ENCODE measurements at regions not wholly inside any gene's neighbourhood (a gene's known extent, or its start where the extent isn't known, plus 50 kb on each side); places are given as distances from the start of the nearest gene placed in this dataset.

DNA sequence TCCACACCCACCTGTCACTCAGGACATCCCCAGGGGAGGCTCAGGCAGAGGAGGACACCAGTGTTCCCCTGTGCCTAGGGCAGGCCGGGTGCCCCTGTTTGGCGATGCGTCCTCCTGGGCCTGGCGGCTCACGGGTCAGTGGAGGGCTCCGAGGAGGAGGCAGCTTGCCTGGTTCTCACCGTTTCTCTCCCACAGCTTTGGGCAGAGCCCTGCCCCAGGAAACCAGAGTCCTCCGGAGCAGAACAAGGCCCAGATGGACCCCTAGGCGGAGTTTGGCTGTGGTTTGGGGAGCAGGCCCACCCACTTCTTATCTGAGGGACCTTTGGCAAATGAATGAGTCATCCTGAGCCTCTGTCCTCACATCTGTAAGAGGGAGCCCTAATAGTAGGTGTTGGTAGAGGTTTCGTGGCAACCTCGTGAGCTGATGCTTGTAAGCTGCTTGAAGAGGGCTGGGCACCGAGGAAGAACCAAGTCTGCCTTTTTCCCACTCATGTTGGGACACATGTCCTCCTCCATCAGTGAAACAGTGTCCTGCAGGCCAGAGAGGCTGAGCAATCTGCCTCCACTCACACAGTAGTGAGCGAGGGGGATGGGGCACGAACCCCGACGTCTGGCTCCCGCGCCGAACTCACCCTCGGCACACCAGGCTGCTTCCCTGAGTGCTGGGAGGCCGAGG lies 247.0 kb upstream of the CIBAR2 start:
- Mint-ChIP-seq H3K9me3 (peaks cover 0 to 7% (median 2%) of the 10 kb centered on the region in 7 donors), H3K4me1 (peaks cover 0 to 9% (median 0%) of the 10 kb centered on the region in 3 donors), H3K4me3 (no peak overlapping the region), H3K27me3 (peaks cover 8 to 20% (median 18%) of the 10 kb centered on the region in 3 donors), H3K27ac (no peak overlapping the region), H3K36me3 (peaks cover 0 to 10% of the 10 kb centered on the region in 2 donors)
- DNase-seq = no peak
- no peak for ATAC-seq (ENCODE audit: low read depth in 2 of 2)

DNA sequence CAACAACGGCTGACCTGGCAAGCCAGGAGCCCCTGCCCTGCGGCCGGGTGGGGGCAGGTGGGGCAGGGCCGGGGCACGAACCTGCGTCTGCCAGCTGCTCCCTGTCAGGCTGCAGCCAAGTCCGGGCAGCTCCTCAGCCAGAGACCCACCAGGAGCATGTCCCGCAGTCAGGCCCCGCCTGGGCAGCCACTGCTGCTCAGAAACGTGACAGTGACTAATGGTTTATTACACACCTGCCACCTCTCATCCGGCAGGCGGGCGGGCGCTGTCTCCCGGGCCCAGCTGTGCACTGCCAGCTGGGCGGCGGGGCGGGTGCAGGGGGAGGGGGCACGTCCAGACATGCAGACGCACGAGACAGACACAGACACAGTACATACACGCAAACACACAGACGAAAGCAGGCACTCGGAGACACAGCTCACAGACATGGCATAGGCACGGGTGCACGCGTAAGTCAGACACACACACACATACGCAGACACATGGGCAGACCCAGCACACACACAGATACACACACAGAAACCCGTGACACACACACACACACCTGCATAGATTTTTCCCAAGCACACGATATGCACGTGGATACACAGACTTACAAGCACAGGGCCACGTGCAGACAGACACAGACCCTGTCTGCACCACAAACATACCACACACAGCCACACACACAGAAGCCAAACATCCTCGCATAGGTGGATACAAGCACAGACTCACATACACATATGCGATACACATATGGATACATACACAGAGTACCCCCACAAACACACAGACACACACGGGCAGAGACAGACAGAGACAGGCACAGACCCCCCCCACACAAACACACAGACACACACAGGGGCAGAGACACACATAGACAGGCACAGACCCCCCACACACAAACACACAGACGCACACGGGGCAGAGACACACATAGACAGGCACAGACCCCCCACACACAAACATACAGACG lies 248.3 kb upstream of the CIBAR2 start:
- Mint-ChIP-seq H3K36me3 (peaks cover 0 to 12% of the 10 kb centered on the region in 2 donors), H3K4me3 (no peak overlapping the region), H3K9me3 (peaks cover 0 to 7% (median 2%) of the 10 kb centered on the region in 7 donors), H3K4me1 (peaks cover 0 to 9% (median 0%) of the 10 kb centered on the region in 3 donors), H3K27ac (no peak overlapping the region), H3K27me3 (peaks cover 8 to 27% (median 18%) of the 10 kb centered on the region in 3 donors)
- DNase-seq (no peak), ATAC-seq (ENCODE audit: low read depth in 2 of 2) (peak in 1 of 2 donors; percentile 14)

DNA sequence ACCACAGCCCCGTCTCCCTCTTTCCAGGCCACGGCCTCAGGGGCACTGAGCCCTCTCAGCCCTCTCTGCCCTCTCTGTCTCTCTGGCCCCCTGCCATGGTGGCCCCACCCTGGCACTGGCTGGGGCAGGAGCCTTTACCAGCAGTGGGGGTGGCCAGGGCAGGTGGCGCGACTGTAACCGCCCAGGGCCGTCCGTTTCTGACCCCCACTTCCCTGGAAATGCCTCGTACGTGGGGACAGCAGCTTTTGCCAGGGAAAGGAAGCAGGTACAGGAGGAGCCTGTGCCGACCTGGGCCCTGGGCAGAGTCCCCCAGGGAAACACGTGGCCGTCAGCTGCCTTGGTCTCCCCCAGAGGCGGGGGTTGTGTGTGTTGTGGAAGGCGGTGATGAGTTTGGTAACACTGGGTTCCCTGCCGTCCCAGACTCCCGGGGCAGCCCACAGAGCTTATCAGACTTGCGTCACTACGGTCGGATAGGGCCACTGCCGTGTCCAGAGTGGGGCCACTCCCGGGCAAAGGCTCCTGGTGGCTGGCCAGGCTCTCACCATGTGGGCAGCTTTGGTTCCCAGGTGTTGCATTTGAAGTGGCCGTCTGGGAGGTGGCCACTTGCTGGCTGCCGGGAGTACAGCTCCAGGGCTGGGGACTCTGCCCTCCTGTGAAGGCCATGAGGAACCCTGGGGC lies 249.3 kb upstream of the CIBAR2 start:
- peaks cover 14 to 27% (median 26%) of the 10 kb centered on the region in 3 donors for H3K27me3 Mint-ChIP-seq
- ATAC-seq (ENCODE audit: low read depth in 2 of 2) = no peak
- no peak overlapping the region for H3K4me3 Mint-ChIP-seq
- no peak overlapping the region for H3K27ac Mint-ChIP-seq
- peaks cover 0 to 12% of the 10 kb centered on the region in 2 donors for H3K36me3 Mint-ChIP-seq
- peaks cover 0 to 9% (median 0%) of the 10 kb centered on the region in 3 donors for H3K4me1 Mint-ChIP-seq
- H3K9me3 Mint-ChIP-seq = peaks cover 0 to 7% (median 2%) of the 10 kb centered on the region in 7 donors
- no peak for DNase-seq

DNA sequence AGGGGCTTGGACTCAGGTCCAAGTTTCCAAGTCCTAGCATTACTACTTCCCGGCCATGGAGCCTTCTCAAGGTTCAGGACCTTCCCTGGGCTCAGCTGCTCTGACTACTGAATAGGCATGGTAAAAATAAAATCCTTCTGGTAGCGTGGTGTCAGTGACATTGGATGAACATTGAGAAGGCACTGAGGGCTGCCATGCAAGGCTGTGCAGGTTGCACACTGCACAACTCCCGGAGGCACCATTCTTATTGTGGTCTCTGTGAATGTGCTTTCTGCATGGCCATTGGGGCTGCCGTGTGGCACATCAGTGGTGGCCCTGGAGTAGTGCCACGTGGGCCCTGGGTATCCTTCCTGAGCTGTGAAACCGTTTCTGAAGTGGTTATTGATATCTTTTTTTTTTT lies 250.2 kb upstream of the CIBAR2 start:
- H3K27ac Mint-ChIP-seq = no peak overlapping the region
- DNase-seq (no peak), ATAC-seq (ENCODE audit: low read depth in 2 of 2) (no peak)
- peak overlapping the region in 1 of 8 donors; percentile 59 for H3K4me3 Mint-ChIP-seq
- H3K4me1 Mint-ChIP-seq = peaks cover 0 to 9% (median 0%) of the 10 kb centered on the region in 3 donors
- peaks cover 0 to 7% (median 2%) of the 10 kb centered on the region in 7 donors for H3K9me3 Mint-ChIP-seq
- H3K36me3 Mint-ChIP-seq = peaks cover 0 to 12% of the 10 kb centered on the region in 2 donors
- peaks cover 20 to 34% (median 30%) of the 10 kb centered on the region in 3 donors for H3K27me3 Mint-ChIP-seq

DNA sequence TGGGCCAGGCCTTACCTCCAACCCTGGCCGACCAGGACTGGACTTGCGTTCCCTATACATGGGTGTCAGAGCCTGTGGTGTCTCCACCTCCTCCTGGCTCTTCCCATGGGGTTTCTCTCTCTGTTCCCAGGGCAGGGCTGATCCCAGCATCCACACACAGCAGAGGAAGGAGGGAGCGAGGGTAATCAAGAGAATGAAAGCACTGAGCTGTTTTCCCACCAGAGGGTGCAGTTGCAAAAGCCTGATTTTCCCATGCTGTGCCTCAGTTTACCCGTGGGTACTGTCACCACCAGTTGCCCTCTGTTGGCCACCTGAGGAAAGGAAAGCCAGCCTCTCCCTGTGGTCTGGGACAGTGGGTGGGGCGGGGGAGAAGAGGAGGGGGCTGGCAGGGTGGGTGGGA lies 249.7 kb upstream of the GSE1 start:
- Mint-ChIP-seq H3K4me1 (peaks cover 0 to 9% (median 0%) of the 10 kb centered on the region in 3 donors), H3K27me3 (peaks cover 21 to 37% (median 32%) of the 10 kb centered on the region in 3 donors), H3K36me3 (peaks cover 0 to 12% of the 10 kb centered on the region in 2 donors), H3K27ac (no peak overlapping the region), H3K4me3 (no peak overlapping the region), H3K9me3 (peaks cover 0 to 7% (median 2%) of the 10 kb centered on the region in 7 donors)
- ATAC-seq (ENCODE audit: low read depth in 2 of 2) (no peak), DNase-seq (no peak)

DNA sequence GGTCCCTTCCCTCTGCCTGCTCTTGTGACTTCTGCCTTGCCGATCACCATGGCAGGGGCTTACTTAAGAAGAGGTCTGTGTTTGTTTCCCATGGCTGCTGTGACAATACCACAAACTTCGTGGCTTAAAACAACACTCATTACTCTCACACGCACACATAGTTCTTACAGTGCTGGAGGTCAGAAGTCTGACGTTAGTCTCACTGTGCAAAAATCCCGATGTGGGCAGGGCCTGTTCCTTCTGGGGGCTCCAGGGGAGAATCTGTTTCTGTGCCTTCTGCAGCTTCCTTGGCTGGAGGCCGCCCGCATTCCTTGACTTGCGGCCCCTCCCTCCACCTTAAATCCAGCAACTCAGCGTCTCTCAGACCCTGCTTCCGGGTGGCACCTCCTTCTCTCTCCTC lies 249.2 kb upstream of the GSE1 start:
- ATAC-seq (ENCODE audit: low read depth in 2 of 2) = no peak
- no peak overlapping the region for H3K4me3 Mint-ChIP-seq
- H3K9me3 Mint-ChIP-seq = peaks cover 0 to 7% (median 2%) of the 10 kb centered on the region in 7 donors
- H3K4me1 Mint-ChIP-seq = peaks cover 0 to 9% (median 0%) of the 10 kb centered on the region in 3 donors
- no peak for DNase-seq
- H3K27ac Mint-ChIP-seq = no peak overlapping the region
- H3K36me3 Mint-ChIP-seq = peaks cover 0 to 12% of the 10 kb centered on the region in 2 donors
- peaks cover 21 to 37% (median 34%) of the 10 kb centered on the region in 3 donors for H3K27me3 Mint-ChIP-seq

DNA sequence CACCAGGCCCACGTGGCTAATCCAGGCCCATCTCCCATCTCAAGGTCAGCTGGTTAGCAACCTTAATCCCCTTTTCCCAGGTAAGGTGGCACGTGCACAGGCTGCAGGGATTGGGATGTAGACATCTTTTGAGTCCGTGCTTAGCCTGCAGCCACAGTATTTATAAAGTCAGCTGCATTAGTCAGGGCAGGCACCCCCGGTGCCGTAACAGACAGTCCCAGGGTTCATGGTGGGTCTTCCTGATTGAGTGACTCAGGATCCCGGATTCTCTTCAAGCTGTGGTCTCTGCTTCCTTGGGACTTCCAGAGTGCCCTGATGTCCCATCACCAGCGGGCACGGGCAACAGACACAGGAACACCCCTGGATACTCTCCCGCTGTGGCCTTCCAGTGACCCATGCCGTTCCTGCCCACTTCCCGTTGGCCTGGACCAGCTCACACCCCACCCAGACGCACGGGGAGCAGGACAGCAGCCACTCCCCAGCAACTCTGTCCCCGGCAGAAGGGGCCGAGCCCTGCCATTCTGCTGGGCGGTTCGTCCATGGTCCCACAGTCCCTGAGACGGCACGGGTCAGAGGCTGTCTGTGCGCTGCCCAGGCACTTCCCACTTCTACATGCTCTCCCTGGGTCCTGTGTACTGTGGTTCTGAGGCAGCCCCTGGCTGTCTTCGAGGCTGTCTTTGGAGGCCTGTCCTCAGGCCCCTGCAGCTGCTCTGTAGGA lies 248.6 kb upstream of the GSE1 start:
- Mint-ChIP-seq H3K9me3 (peaks cover 0 to 7% (median 2%) of the 10 kb centered on the region in 7 donors), H3K27ac (peak overlapping the region in 1 of 6 donors; percentile 36)

DNA sequence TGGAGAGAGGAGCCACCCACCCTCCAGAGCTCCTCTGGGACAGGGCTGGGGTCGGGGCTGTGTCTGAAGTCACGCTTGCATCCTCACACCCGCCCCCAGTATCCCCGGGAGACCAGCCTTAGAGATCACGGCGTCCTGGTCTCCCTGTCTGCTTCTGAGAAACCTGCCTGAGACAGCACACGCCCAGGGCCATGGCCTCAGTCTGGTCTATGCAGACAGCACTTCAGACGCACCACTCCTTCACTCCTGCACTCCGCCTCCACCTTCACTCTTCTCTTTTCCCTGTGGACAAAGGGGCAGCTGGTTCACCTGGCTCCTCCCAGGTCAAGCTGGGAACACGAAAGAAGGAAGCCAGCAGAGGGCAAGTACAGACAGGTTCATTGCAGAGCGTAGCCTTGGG lies 248.0 kb upstream of the GSE1 start:
- ATAC-seq (ENCODE audit: low read depth in 2 of 2) (no peak), DNase-seq (no peak)
- Mint-ChIP-seq H3K4me3 (no peak overlapping the region), H3K4me1 (peaks cover 0 to 9% (median 0%) of the 10 kb centered on the region in 3 donors), H3K9me3 (peaks cover 0 to 7% (median 2%) of the 10 kb centered on the region in 7 donors), H3K36me3 (peaks cover 0 to 12% of the 10 kb centered on the region in 2 donors), H3K27me3 (peaks cover 21 to 45% (median 39%) of the 10 kb centered on the region in 3 donors), H3K27ac (peak overlapping the region in 1 of 6 donors; percentile 72)

More for the DNA sequence above, 248.6 kb upstream of the GSE1 start:
- peaks cover 21 to 43% (median 39%) of the 10 kb centered on the region in 3 donors for H3K27me3 Mint-ChIP-seq
- ATAC-seq (ENCODE audit: low read depth in 2 of 2) (no peak), DNase-seq (no peak)
- peaks cover 0 to 12% of the 10 kb centered on the region in 2 donors for H3K36me3 Mint-ChIP-seq
- H3K4me3 Mint-ChIP-seq = no peak overlapping the region
- peaks cover 0 to 9% (median 0%) of the 10 kb centered on the region in 3 donors for H3K4me1 Mint-ChIP-seq

DNA sequence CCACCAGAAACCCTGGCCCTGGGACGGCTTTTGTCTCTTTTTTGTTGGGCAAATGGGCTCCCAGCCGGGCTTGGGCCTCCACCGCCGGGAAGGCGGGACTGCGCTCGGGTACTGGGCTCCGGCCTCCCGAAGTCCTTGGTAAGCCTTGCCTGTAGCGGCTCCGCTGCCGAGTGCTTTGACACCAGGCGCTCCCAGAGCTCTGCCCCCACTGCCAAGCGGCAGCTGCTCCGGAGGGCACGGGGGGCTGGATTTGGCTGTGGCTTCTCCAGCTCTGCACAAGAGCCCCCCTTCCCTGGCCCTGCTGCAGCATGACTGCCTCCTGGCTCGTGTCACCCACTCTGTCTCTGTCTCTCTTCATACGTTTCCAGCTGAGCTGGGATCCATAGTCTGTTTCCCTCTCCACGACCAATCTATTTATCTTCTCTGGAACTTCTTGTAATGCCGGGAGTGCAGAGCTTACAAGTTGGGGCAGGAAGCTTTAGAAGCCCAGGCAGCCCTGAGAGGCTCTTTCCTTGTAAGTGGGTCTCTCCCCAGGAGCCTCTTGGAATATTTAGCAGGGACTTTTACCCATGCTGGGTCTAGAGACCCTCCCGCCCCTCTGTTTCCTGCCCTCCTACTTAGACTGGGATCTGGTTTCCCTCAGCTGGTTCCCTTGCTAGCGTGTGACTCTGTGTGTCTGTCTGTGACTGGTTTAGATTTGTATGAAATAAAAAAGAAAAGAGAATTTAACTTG lies 246.9 kb upstream of the GSE1 start:
- peaks cover 0 to 12% of the 10 kb centered on the region in 2 donors for H3K36me3 Mint-ChIP-seq
- peaks cover 13 to 38% (median 32%) of the 10 kb centered on the region in 3 donors for H3K27me3 Mint-ChIP-seq
- H3K4me3 Mint-ChIP-seq = no peak overlapping the region
- no peak for DNase-seq
- peaks cover 0 to 7% (median 2%) of the 10 kb centered on the region in 7 donors for H3K9me3 Mint-ChIP-seq
- peak overlapping the region in 2 of 6 donors; percentile 14 to 47 for H3K27ac Mint-ChIP-seq
- ATAC-seq (ENCODE audit: low read depth in 2 of 2) = no peak
- peaks cover 0 to 7% (median 0%) of the 10 kb centered on the region in 3 donors for H3K4me1 Mint-ChIP-seq

DNA sequence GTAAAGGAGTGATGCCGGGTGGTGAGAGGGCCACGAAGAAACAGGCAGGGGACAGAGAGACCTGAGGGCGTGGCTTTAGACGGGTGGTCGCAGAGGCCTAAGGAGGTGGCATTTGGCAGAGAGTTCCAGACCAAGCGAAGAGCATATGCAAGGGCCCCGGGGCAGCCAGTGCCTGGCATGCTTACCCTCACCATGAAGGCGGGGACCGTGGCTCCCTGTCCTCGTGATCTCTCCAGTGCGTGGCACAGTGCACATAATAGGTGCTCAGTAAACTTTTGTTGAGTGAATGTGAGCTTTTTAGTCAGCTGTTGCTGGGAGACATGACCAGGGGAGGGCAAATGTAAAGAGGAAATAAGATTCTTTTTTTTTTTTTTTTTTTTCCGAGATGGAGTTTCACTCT lies 245.6 kb upstream of the GSE1 start:
- H3K27ac Mint-ChIP-seq = peak overlapping the region in 1 of 6 donors; percentile 81
- peaks cover 13 to 33% (median 31%) of the 10 kb centered on the region in 3 donors for H3K27me3 Mint-ChIP-seq
- peaks cover 0 to 7% (median 0%) of the 10 kb centered on the region in 3 donors for H3K4me1 Mint-ChIP-seq
- H3K4me3 Mint-ChIP-seq = no peak overlapping the region
- peaks cover 0 to 7% (median 2%) of the 10 kb centered on the region in 7 donors for H3K9me3 Mint-ChIP-seq
- peaks cover 0 to 12% of the 10 kb centered on the region in 2 donors for H3K36me3 Mint-ChIP-seq
- ATAC-seq (ENCODE audit: low read depth in 2 of 2) (no peak), DNase-seq (no peak)

DNA sequence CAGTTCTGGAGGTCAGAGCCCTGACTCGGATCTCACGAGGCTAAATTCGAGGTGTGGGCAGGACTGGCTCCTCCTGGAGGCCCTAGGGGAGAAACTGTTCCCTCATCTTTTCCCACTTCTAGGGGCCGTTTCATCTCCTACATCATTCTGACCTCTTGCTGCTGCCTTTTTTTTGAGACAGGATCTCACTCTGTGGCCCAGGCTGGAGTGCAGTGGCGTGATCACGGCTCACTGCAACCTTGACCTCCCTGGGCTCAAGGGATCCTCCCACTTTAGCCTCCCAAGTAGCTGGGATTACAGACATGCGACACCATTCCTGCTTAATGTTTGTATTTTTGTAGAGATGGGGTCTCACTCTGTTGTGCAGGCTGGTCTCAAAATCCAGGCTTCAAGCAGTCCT lies 244.1 kb upstream of the GSE1 start:
- peaks cover 0 to 3% (median 0%) of the 10 kb centered on the region in 7 donors for H3K9me3 Mint-ChIP-seq
- no peak for DNase-seq
- H3K4me1 Mint-ChIP-seq = peaks cover 0 to 3% (median 0%) of the 10 kb centered on the region in 3 donors
- ATAC-seq (ENCODE audit: low read depth in 2 of 2) = no peak
- peaks cover 16 to 31% (median 28%) of the 10 kb centered on the region in 3 donors for H3K27me3 Mint-ChIP-seq
- H3K4me3 Mint-ChIP-seq = no peak overlapping the region
- peaks cover 0 to 5% of the 10 kb centered on the region in 2 donors for H3K36me3 Mint-ChIP-seq
- peak overlapping the region in 3 of 6 donors; percentile 10 to 56 (median 14) for H3K27ac Mint-ChIP-seq

All from naive B cell (primary cell).